WI38 (cell line): ENCODE measurements at regions not wholly inside any gene's neighbourhood (a gene's known extent, or its start where the extent isn't known, plus 50 kb on each side); places are given as distances from the start of the nearest gene placed in this dataset.

Experiments
- H3K4me3 ChIP-seq: 2 replicates; pipeline ENCODE4 v1.5.1; 2011; ENCODE audit warnings: low read depth, mild to moderate bottlenecking, control low read depth, low read length
- CTCF ChIP-seq: IDR thresholded peaks from 2 replicates; pipeline ENCODE4 v1.5.1; 2012; ENCODE audit warnings: low read depth, mild to moderate bottlenecking, control low read depth, low read length

GRCh38 chrX:39973810-39974209 lies 123.9 kb downstream of the BCOR start:
- H3K4me3 ChIP-seq: no peak overlapping the region

GRCh38 chrX:39974270-39974669 lies 123.5 kb downstream of the BCOR start:
- no peak overlapping the region for H3K4me3 ChIP-seq
- no peak for TF ChIP-seq CTCF

More at GRCh38 chrX:39973810-39974209, 123.9 kb downstream of the BCOR start:
- TF ChIP-seq CTCF: no peak

- no peak for TF ChIP-seq CTCF
- no peak overlapping the region for H3K4me3 ChIP-seq
Observed at GRCh38 chrX:39975101-39975925, 122.4 kb downstream of the BCOR start.

GRCh38 chrX:39981946-39982345 lies 115.8 kb downstream of the BCOR start:
- no peak for TF ChIP-seq CTCF
- no peak overlapping the region for H3K4me3 ChIP-seq

GRCh38 chrX:39982948-39983347 lies 114.8 kb downstream of the BCOR start:
- TF ChIP-seq CTCF: no peak
- no peak overlapping the region for H3K4me3 ChIP-seq

- H3K4me3 ChIP-seq: no peak overlapping the region
- TF ChIP-seq CTCF: no peak
Observed at GRCh38 chrX:39983715-39984114, 114.0 kb downstream of the BCOR start.

- no peak for TF ChIP-seq CTCF
- no peak overlapping the region for H3K4me3 ChIP-seq
Observed at GRCh38 chrX:39984191-39984956, 113.4 kb downstream of the BCOR start.
